ENCODE measurements at regions not wholly inside any gene's neighbourhood (a gene's known extent, or its start where the extent isn't known, plus 50 kb on each side); places are given as distances from the start of the nearest gene placed in this dataset.

- no peak for DNase-seq (ENCODE audit: low read depth in 2 of 2)
- no peaks in the 10 kb centered on the region for H3K4me1 ChIP-seq (ENCODE audit: control insufficient read depth, extremely low read depth, insufficient read depth, low read length)
- TF ChIP-seq, protein P1, sequence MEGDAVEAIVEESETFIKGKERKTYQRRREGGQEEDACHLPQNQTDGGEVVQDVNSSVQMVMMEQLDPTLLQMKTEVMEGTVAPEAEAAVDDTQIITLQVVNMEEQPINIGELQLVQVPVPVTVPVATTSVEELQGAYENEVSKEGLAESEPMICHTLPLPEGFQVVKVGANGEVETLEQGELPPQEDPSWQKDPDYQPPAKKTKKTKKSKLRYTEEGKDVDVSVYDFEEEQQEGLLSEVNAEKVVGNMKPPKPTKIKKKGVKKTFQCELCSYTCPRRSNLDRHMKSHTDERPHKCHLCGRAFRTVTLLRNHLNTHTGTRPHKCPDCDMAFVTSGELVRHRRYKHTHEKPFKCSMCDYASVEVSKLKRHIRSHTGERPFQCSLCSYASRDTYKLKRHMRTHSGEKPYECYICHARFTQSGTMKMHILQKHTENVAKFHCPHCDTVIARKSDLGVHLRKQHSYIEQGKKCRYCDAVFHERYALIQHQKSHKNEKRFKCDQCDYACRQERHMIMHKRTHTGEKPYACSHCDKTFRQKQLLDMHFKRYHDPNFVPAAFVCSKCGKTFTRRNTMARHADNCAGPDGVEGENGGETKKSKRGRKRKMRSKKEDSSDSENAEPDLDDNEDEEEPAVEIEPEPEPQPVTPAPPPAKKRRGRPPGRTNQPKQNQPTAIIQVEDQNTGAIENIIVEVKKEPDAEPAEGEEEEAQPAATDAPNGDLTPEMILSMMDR (conservative IDR thresholded peaks at IDR 0.05 in 1 of 2, IDR thresholded peaks at IDR 0.05 in 1 of 2; ENCODE audit: low read depth in 1 of 2, low read length in 2 of 2) = no peak
- H3K9me3 ChIP-seq (ENCODE audit: control insufficient read depth, insufficient read depth, low read depth, low read length) = no peaks in the 10 kb centered on the region
- H3K4me2 ChIP-seq (ENCODE audit: extremely low read depth, insufficient read depth, low read length) = no peak overlapping the region
- no peak overlapping the region for H2AFZ ChIP-seq (ENCODE audit: low read length)
- H3K79me2 ChIP-seq (ENCODE audit: control insufficient read depth, insufficient read depth, low read length) = no peaks in the 10 kb centered on the region
- H3K4me3 ChIP-seq (replicated peaks in 1 of 4; ENCODE audit: control extremely low read depth in 1 of 4, insufficient read depth in 1 of 4, low read depth in 3 of 4, low read length in 4 of 4) = no peak overlapping the region
- H3K27ac ChIP-seq (ENCODE audit: insufficient read depth, low read length) = no peak overlapping the region
- no peak overlapping the region for H3K9ac ChIP-seq (ENCODE audit: insufficient read depth, low read length)
- H3K27me3 ChIP-seq (ENCODE audit: control insufficient read depth, insufficient read depth, low read length) = no peaks in the 10 kb centered on the region
- no peaks in the 10 kb centered on the region for H3K36me3 ChIP-seq (ENCODE audit: control insufficient read depth, insufficient read depth, low read length)
- H4K20me1 ChIP-seq (ENCODE audit: control insufficient read depth, extremely low read depth, insufficient read depth, low read length) = no peaks in the 10 kb centered on the region
Measured at GRCh38 chr2:75862547-75862946, 151.8 kb upstream of the GCFC2 start.

GRCh38 chr2:75853436-75853835 is 142.7 kb upstream of the GCFC2 start:
- Histone ChIP-seq H3K79me2 (ENCODE audit: control insufficient read depth, insufficient read depth, low read length) (no peaks in the 10 kb centered on the region), H3K9me3 (ENCODE audit: control insufficient read depth, insufficient read depth, low read depth, low read length) (no peaks in the 10 kb centered on the region), H3K27ac (ENCODE audit: insufficient read depth, low read length) (no peak overlapping the region), H3K4me3 (replicated peaks in 1 of 4; ENCODE audit: control extremely low read depth in 1 of 4, insufficient read depth in 1 of 4, low read depth in 3 of 4, low read length in 4 of 4) (no peak overlapping the region), H4K20me1 (ENCODE audit: control insufficient read depth, extremely low read depth, insufficient read depth, low read length) (no peaks in the 10 kb centered on the region), H3K9ac (ENCODE audit: insufficient read depth, low read length) (no peak overlapping the region), H3K27me3 (ENCODE audit: control insufficient read depth, insufficient read depth, low read length) (no peaks in the 10 kb centered on the region), H3K36me3 (ENCODE audit: control insufficient read depth, insufficient read depth, low read length) (no peaks in the 10 kb centered on the region), H2AFZ (ENCODE audit: low read length) (no peak overlapping the region), H3K4me1 (ENCODE audit: control insufficient read depth, extremely low read depth, insufficient read depth, low read length) (no peaks in the 10 kb centered on the region), H3K4me2 (ENCODE audit: extremely low read depth, insufficient read depth, low read length) (no peak overlapping the region)
- DNase-seq (ENCODE audit: low read depth in 2 of 2) = peak in 1 of 2 donors; percentile 87
- no peak for TF ChIP-seq EZH2 (IDR thresholded peaks at IDR 0.05; ENCODE audit: low read length, missing control alignments)
- TF ChIP-seq, protein P1 (conservative IDR thresholded peaks at IDR 0.05 in 1 of 2, IDR thresholded peaks at IDR 0.05 in 1 of 2; ENCODE audit: low read depth in 1 of 2, low read length in 2 of 2) = no peak

DNA sequence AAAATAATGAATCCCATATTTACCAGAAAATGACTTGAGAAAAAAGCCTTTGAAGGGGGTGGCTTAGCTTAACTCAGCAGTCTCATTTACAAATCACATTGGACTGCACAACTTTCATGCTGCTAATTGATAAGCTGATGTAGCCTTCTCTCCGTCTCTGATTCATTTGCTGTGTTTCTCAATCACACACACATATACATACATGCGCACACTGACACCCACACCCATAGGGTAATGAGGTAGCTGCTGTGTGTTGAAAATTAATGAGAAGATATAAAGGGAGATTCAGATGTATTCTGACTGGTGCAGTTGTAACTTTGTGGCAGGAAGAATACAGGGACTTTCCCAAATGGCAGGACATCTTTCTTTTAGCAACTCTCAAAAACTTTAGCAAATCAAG is 141.9 kb upstream of the GCFC2 start:
- DNase-seq (ENCODE audit: low read depth in 2 of 2) = peak in 1 of 2 donors; percentile 35
- Histone ChIP-seq H3K4me3 (replicated peaks in 1 of 4; ENCODE audit: control extremely low read depth in 1 of 4, insufficient read depth in 1 of 4, low read depth in 3 of 4, low read length in 4 of 4) (no peak overlapping the region), H3K4me1 (ENCODE audit: control insufficient read depth, extremely low read depth, insufficient read depth, low read length) (no peaks in the 10 kb centered on the region), H3K9me3 (ENCODE audit: control insufficient read depth, insufficient read depth, low read depth, low read length) (no peaks in the 10 kb centered on the region), H3K9ac (ENCODE audit: insufficient read depth, low read length) (no peak overlapping the region), H3K36me3 (ENCODE audit: control insufficient read depth, insufficient read depth, low read length) (no peaks in the 10 kb centered on the region), H3K4me2 (ENCODE audit: extremely low read depth, insufficient read depth, low read length) (no peak overlapping the region), H3K27ac (ENCODE audit: insufficient read depth, low read length) (no peak overlapping the region), H2AFZ (ENCODE audit: low read length) (no peak overlapping the region), H3K79me2 (ENCODE audit: control insufficient read depth, insufficient read depth, low read length) (no peaks in the 10 kb centered on the region), H3K27me3 (ENCODE audit: control insufficient read depth, insufficient read depth, low read length) (no peaks in the 10 kb centered on the region), H4K20me1 (ENCODE audit: control insufficient read depth, extremely low read depth, insufficient read depth, low read length) (no peaks in the 10 kb centered on the region)
- TF ChIP-seq EZH2 (IDR thresholded peaks at IDR 0.05; ENCODE audit: low read length, missing control alignments) = no peak
- TF ChIP-seq, protein P1 (conservative IDR thresholded peaks at IDR 0.05 in 1 of 2, IDR thresholded peaks at IDR 0.05 in 1 of 2; ENCODE audit: low read depth in 1 of 2, low read length in 2 of 2) = no peak
